DND-41 (cell line): ENCODE measurements at regions not wholly inside any gene's neighbourhood (a gene's known extent, or its start where the extent isn't known, plus 50 kb on each side); places are given as distances from the start of the nearest gene placed in this dataset.

Experiments
- ATAC-seq: fragments of 200-7000 bp; cut with Tn5 transposase; 3 replicates; pipeline ENCODE4 v1.9.1; 2021; ENCODE audit warnings: low read depth; ENCODE audit not compliant: insufficient read depth
- DNase-seq: peaks from one replicate; pipeline ENCODE4 v3.0.0-alpha.2; 2020
- H2AFZ ChIP-seq: 2 replicates; pipeline ENCODE4 v1.6.0; 2012; ENCODE audit warnings: low read depth, low read length
- H3K27ac ChIP-seq: 2 replicates; pipeline ENCODE4 v1.5.1; 2012; ENCODE audit warnings: low read length, inconsistent platforms
- H3K27me3 ChIP-seq: fragments of 200-600 bp; sonication (generic); 2 replicates; pipeline ENCODE4 v1.6.0; 2012; ENCODE audit warnings: low read length, mild to moderate bottlenecking, inconsistent platforms; ENCODE audit not compliant: insufficient read depth, poor library complexity
- H3K36me3 ChIP-seq: 2 replicates; pipeline ENCODE4 v1.5.1; 2012; ENCODE audit warnings: low read length, inconsistent platforms; ENCODE audit not compliant: insufficient read depth
- H3K4me1 ChIP-seq: 2 replicates; pipeline ENCODE4 v1.5.1; 2012; ENCODE audit warnings: mild to moderate bottlenecking, low read length; ENCODE audit not compliant: insufficient read depth
- H3K4me2 ChIP-seq: 2 replicates; pipeline ENCODE4 v1.6.0; 2012; ENCODE audit warnings: mild to moderate bottlenecking, moderate library complexity, low read length, inconsistent platforms; ENCODE audit not compliant: insufficient read depth
- H3K4me3 ChIP-seq, 2 experiments: fragments of 200-600 bp in 1 of 2; shearing (Covaris generic) in 1 of 2; 2 replicates each; pipeline ENCODE4 v1.5.1; 2012 to 2016; ENCODE audit warnings: inconsistent platforms in 2 of 2, low read length in 2 of 2, mild to moderate bottlenecking in 2 of 2, low read depth in 1 of 2, moderate library complexity in 1 of 2
- H3K79me2 ChIP-seq: 2 replicates; pipeline ENCODE4 v1.6.0; 2012; ENCODE audit warnings: low read length, inconsistent platforms; ENCODE audit not compliant: insufficient read depth
- H3K9ac ChIP-seq: 2 replicates; pipeline ENCODE4 v1.6.0; 2012; ENCODE audit warnings: low read depth, mild to moderate bottlenecking, inconsistent platforms, low read length, moderate library complexity
- H3K9me3 ChIP-seq: 2 replicates; pipeline ENCODE4 v1.5.1; 2012; ENCODE audit warnings: low read length, moderate library complexity, mild to moderate bottlenecking, inconsistent platforms; ENCODE audit not compliant: insufficient read depth, severe bottlenecking
- H4K20me1 ChIP-seq: 2 replicates; pipeline ENCODE4 v1.6.0; 2012; ENCODE audit warnings: low read length; ENCODE audit not compliant: insufficient read depth
- CTCF ChIP-seq: IDR thresholded peaks from 2 replicates; pipeline ENCODE4 v1.5.1; 2012; ENCODE audit warnings: borderline replicate concordance, low read length, moderate library complexity, mild to moderate bottlenecking; ENCODE audit not compliant: poor library complexity, severe bottlenecking; ENCODE audit errors: extremely low read depth
- EZH2 ChIP-seq: IDR thresholded peaks from 3 replicates; pipeline ENCODE4 v1.6.1; 2012; ENCODE audit warnings: borderline replicate concordance, low read depth, mild to moderate bottlenecking, moderate library complexity, low read length, inconsistent platforms; ENCODE audit not compliant: severe bottlenecking

GRCh38 chr14:40312296-40312695 lies 880.1 kb upstream of the FBXO33 start:
- Histone ChIP-seq H3K4me1 (no peaks in the 10 kb centered on the region), H2AFZ (no peak overlapping the region), H3K4me3 (no peak overlapping the region), H3K4me2 (no peak overlapping the region), H3K36me3 (no peaks in the 10 kb centered on the region), H4K20me1 (no peaks in the 10 kb centered on the region), H3K9ac (no peak overlapping the region), H3K9me3 (no peaks in the 10 kb centered on the region), H3K79me2 (no peaks in the 10 kb centered on the region), H3K27ac (no peak overlapping the region), H3K27me3 (no peaks in the 10 kb centered on the region)
- TF ChIP-seq CTCF: no peak
- no peak for TF ChIP-seq EZH2
- ATAC-seq: no peak
- DNase-seq: no peak

- no peaks in the 10 kb centered on the region for H3K36me3 ChIP-seq
- DNase-seq: no peak
- H2AFZ ChIP-seq: no peak overlapping the region
These were observed 876.9 kb upstream of the FBXO33 start for GRCh38 chr14:40309124-40309523.

GRCh38 chr14:40308240-40308639 lies 876.0 kb upstream of the FBXO33 start:
- Histone ChIP-seq H3K4me3 (no peak overlapping the region), H3K9me3 (no peaks in the 10 kb centered on the region), H3K27ac (no peak overlapping the region), H2AFZ (no peak overlapping the region), H3K36me3 (no peaks in the 10 kb centered on the region), H3K4me2 (no peak overlapping the region), H3K4me1 (no peaks in the 10 kb centered on the region), H3K9ac (no peak overlapping the region), H4K20me1 (no peaks in the 10 kb centered on the region), H3K27me3 (no peaks in the 10 kb centered on the region), H3K79me2 (no peaks in the 10 kb centered on the region)
- DNase-seq (no peak), ATAC-seq (no peak)
- TF ChIP-seq EZH2: no peak
- no peak for TF ChIP-seq CTCF

More at GRCh38 chr14:40309124-40309523, 876.9 kb upstream of the FBXO33 start:
- H3K79me2 ChIP-seq: no peaks in the 10 kb centered on the region
- H3K4me2 ChIP-seq: no peak overlapping the region
- H3K9ac ChIP-seq: no peak overlapping the region
- H3K27me3 ChIP-seq: no peaks in the 10 kb centered on the region
- TF ChIP-seq EZH2 (no peak), CTCF (no peak)
- no peak for ATAC-seq
- no peak overlapping the region for H3K27ac ChIP-seq
- H3K4me1 ChIP-seq: no peaks in the 10 kb centered on the region
- H3K9me3 ChIP-seq: no peaks in the 10 kb centered on the region
- H3K4me3 ChIP-seq: no peak overlapping the region
- H4K20me1 ChIP-seq: no peaks in the 10 kb centered on the region

- Histone ChIP-seq H3K27me3 (no peaks in the 10 kb centered on the region), H3K4me2 (no peak overlapping the region), H2AFZ (no peak overlapping the region), H3K36me3 (no peaks in the 10 kb centered on the region), H3K27ac (no peak overlapping the region), H3K4me1 (no peaks in the 10 kb centered on the region), H3K9me3 (no peaks in the 10 kb centered on the region), H3K4me3 (no peak overlapping the region), H3K9ac (no peak overlapping the region), H3K79me2 (no peaks in the 10 kb centered on the region), H4K20me1 (no peaks in the 10 kb centered on the region)
- DNase-seq: no peak
- TF ChIP-seq EZH2: no peak
- TF ChIP-seq CTCF: no peak
- ATAC-seq: no peak
These were observed 864.6 kb upstream of the FBXO33 start for GRCh38 chr14:40296821-40297220.
